Upper lobe of left lung (tissue), 6 donors: ENCODE measurements at regions not wholly inside any gene's neighbourhood (a gene's known extent, or its start where the extent isn't known, plus 50 kb on each side); places are given as distances from the start of the nearest gene placed in this dataset.

ENCODE experiments used
- ATAC-seq, 2 donors: fragments of 200-7000 bp; cut with Tn5 transposase; one replicate each; pipeline ENCODE4 v1.9.1; 2022; ENCODE audit warnings: mild to moderate bottlenecking in 2 of 2, moderate library complexity in 2 of 2; ENCODE audit not compliant: low FRiP score in 2 of 2
- DNase-seq, 2 donors: peaks; one replicate each; pipeline ENCODE4 v3.0.0-alpha.2; 2019 to 2020
- H3K27ac ChIP-seq, 4 donors: fragments of 200-600 bp; sonication (generic); one replicate each; pipeline ENCODE4 v1.5.1; 2016 to 2019
- H3K27me3 ChIP-seq, 4 donors: fragments of 200-600 bp; sonication (generic); one replicate each; pipeline ENCODE4 v1.5.1; 2017 to 2019
- H3K36me3 ChIP-seq, 4 donors: fragments of 200-600 bp; sonication (generic); one replicate each; pipeline ENCODE4 v1.5.1; 2016 to 2019
- H3K4me1 ChIP-seq, 4 donors: fragments of 200-600 bp; sonication (generic); one replicate each; pipeline ENCODE4 v1.5.1; 2018 to 2019
- H3K4me3 ChIP-seq, 4 donors: fragments of 200-600 bp; sonication (generic); one replicate each; pipeline ENCODE4 v1.5.1; 2017 to 2019; ENCODE audit warnings: mild to moderate bottlenecking in 2 of 4, moderate library complexity in 1 of 4
- H3K9me3 ChIP-seq, 4 donors: fragments of 200-600 bp; sonication (generic); one replicate each; pipeline ENCODE4 v1.5.1; 2018 to 2019
- EP300 ChIP-seq, 4 donors: sonication (generic); formaldehyde crosslinking; IDR thresholded peaks; one replicate each; pipeline ENCODE4 v1.5.1; 2017; ENCODE audit warnings: antibody characterized with exemption in 4 of 4, control low read depth in 2 of 4
- POLR2A ChIP-seq, 4 donors: fragments of 450-650 bp; IDR thresholded peaks; one replicate each; pipeline ENCODE4 v1.5.1; 2016 to 2017; ENCODE audit warnings: antibody characterized with exemption in 4 of 4, mild to moderate bottlenecking in 2 of 4
- POLR2AphosphoS5 ChIP-seq, 2 donors: sonication (generic); formaldehyde crosslinking; IDR thresholded peaks; one replicate each; pipeline ENCODE4 v1.5.1; 2017; ENCODE audit warnings: antibody characterized with exemption in 2 of 2
- WGBS, 2 donors: methylation state at CpG; one replicate each; pipeline ENCODE4 v1.1.5; 2017 to 2018; 5-methylcytosine and 5-hydroxymethylcytosine counted together
- TF ChIP-seq, protein P1 (sequence below), 6 experiments: fragments of 450-650 bp in 4 of 6; fragments of 200-600 bp in 2 of 6; sonication (generic) in 2 of 6; IDR thresholded peaks; one replicate each; pipeline ENCODE4 v1.5.1; 2016 to 2019; ENCODE audit warnings: antibody characterized with exemption in 6 of 6
- donor health status: DM: no; HTN: no; CAD: no; lungs with moderate emphysema.
- donor health status: DM: no; HTN: yes; CAD: no; lungs with severe emphysema.

DNA sequence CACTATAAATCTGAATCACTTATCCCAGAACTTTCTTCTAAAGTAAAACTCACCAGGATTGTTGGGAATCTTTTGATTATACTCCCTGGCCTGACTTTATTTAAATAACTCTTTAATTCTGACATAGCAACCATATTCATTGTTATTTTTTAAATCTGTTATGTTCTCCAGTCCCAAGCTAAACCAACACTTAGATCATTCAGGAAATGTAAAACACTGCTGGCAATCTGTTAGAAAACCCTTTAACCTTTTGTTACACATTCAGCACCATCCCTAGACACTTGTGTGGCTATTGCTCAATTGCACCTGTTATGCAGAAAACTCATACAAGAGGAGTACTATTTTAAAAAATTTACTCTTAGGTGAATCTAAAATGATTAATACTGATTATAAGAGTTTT, 101.8 kb upstream of the NHSL1 start:
- Histone ChIP-seq H3K27me3 (no peaks in the 10 kb centered on the region), H3K9me3 (no peaks in the 10 kb centered on the region), H3K4me3 (no peak overlapping the region), H3K36me3 (no peaks in the 10 kb centered on the region), H3K27ac (no peak overlapping the region), H3K4me1 (no peaks in the 10 kb centered on the region)
- DNase-seq, result no peak
- TF ChIP-seq EP300 (IDR thresholded peaks at IDR 0.05) (no peak), POLR2AphosphoS5 (IDR thresholded peaks at IDR 0.05) (no peak), POLR2A (IDR thresholded peaks at IDR 0.05) (no peak)
- TF ChIP-seq, protein P1, sequence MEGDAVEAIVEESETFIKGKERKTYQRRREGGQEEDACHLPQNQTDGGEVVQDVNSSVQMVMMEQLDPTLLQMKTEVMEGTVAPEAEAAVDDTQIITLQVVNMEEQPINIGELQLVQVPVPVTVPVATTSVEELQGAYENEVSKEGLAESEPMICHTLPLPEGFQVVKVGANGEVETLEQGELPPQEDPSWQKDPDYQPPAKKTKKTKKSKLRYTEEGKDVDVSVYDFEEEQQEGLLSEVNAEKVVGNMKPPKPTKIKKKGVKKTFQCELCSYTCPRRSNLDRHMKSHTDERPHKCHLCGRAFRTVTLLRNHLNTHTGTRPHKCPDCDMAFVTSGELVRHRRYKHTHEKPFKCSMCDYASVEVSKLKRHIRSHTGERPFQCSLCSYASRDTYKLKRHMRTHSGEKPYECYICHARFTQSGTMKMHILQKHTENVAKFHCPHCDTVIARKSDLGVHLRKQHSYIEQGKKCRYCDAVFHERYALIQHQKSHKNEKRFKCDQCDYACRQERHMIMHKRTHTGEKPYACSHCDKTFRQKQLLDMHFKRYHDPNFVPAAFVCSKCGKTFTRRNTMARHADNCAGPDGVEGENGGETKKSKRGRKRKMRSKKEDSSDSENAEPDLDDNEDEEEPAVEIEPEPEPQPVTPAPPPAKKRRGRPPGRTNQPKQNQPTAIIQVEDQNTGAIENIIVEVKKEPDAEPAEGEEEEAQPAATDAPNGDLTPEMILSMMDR (IDR thresholded peaks at IDR 0.05), result no peak
- no peak for ATAC-seq

DNA sequence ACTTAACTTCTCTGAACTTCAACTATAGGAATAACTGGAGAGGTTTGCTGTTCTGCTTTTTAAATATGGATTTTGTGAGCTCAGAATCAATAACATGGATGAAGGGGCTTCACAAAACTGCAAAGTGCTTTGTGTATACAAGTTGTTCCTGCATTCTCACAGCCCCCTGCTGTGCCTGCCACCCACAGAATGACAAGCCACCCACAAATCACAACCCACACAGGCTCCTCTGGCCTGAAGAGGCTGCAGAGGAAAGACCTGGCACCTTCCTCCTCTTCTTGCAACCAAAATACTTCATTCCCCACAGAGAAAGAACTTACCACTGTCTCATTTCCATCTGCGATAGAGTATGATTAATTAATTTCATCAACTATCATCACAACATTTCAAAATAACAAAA, 106.7 kb upstream of the NHSL1 start:
- no peak for ATAC-seq
- WGBS, 2 donors, result 85 to 95% methylated on average over 1 of the region's 1 CpG
- no peaks in the 10 kb centered on the region for H3K36me3 ChIP-seq

DNA sequence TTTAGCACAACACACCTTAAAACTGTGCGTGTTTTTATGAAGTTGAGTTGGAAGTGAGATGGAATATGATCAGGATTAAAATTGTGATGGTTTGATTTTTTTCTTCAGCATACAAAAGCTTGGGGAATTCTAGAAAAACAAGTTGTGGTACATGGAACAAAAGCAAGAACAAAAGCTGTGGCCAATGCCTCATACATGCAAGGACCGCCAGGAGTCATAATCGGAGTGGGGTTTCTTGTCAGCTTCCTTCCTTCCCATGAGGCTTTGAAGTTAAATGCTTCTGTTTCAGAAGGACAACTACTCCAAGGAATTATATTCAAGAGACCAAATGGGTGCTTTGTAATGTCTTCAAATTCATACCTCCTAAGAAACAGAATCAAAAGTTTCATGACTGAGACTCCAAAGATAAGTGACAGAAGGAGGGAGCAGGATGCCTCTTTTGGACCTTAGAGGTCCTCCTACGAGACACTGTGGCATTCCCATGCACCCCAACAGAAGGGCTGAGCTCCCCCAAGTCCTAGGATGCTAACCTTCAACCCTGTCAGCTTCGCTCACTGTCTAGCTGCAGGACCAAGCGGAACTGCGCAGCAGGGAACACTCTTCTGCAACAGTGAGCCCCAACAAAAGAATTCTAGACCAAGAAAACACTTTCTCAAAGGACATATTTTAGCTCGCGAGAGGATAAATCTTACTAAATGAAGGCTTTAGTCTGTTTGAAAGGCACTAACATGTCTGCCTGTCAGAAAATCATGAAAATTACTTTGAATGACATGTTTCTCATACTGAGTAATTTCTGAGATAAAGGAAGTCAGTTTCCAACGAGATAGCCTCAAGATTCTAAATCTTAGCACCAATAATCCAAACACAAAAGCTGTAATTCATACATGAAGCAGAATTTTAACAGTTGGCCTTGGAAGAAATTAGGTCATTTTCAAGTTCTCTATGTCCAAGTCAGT, 108.5 kb upstream of the NHSL1 start:
- H3K27ac ChIP-seq, result no peak overlapping the region
- 76 to 87% methylated on average over 10 of the region's 10 CpGs for WGBS, 2 donors
- H3K27me3 ChIP-seq, result no peaks in the 10 kb centered on the region
- ATAC-seq (no peak), DNase-seq (no peak)
- H3K9me3 ChIP-seq, result no peaks in the 10 kb centered on the region
- H3K4me3 ChIP-seq, result no peak overlapping the region
- H3K4me1 ChIP-seq, result no peaks in the 10 kb centered on the region
- H3K36me3 ChIP-seq, result no peaks in the 10 kb centered on the region
- TF ChIP-seq POLR2AphosphoS5 (IDR thresholded peaks at IDR 0.05) (no peak), EP300 (IDR thresholded peaks at IDR 0.05) (no peak), POLR2A (IDR thresholded peaks at IDR 0.05) (no peak)
- TF ChIP-seq, protein P1 (IDR thresholded peaks at IDR 0.05), result no peak

More for the DNA sequence above, 106.7 kb upstream of the NHSL1 start:
- Histone ChIP-seq H3K4me3 (no peak overlapping the region), H3K9me3 (no peaks in the 10 kb centered on the region), H3K27ac (no peak overlapping the region), H3K4me1 (no peaks in the 10 kb centered on the region), H3K27me3 (no peaks in the 10 kb centered on the region)
- no peak for DNase-seq
- TF ChIP-seq EP300 (IDR thresholded peaks at IDR 0.05), result no peak
- TF ChIP-seq, protein P1 (IDR thresholded peaks at IDR 0.05), result no peak
- no peak for TF ChIP-seq POLR2A (IDR thresholded peaks at IDR 0.05)
- TF ChIP-seq POLR2AphosphoS5 (IDR thresholded peaks at IDR 0.05), result no peak

DNA sequence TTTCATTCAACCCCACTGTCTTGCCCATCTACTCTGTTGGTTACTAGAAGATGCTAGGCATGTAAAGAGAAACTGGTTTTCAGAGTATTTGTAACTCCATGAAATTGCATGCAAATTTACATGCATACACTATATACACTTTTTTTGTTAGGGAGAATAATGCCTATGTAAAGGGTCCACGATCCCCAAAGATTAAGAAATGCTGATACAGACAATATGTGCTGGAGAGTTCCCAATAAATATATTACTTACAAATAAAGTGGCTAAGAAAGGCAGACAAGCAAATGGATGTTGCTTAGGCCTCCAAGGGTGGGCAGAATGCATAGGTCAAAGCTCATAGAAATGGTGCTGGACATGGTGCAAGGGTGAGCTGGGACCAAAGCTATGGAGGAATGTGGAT, 109.6 kb upstream of the NHSL1 start:
- WGBS, 2 donors, result 94 to 100% methylated on average over 1 of the region's 1 CpG
- ATAC-seq, result no peak
- no peak overlapping the region for H3K27ac ChIP-seq
- TF ChIP-seq POLR2AphosphoS5 (IDR thresholded peaks at IDR 0.05) (no peak), POLR2A (IDR thresholded peaks at IDR 0.05) (no peak), EP300 (IDR thresholded peaks at IDR 0.05) (no peak)
- TF ChIP-seq, protein P1 (IDR thresholded peaks at IDR 0.05), result no peak
- H3K27me3 ChIP-seq, result no peaks in the 10 kb centered on the region
- H3K4me3 ChIP-seq, result no peak overlapping the region
- H3K9me3 ChIP-seq, result no peaks in the 10 kb centered on the region
- no peaks in the 10 kb centered on the region for H3K36me3 ChIP-seq
- no peak for DNase-seq
- no peaks in the 10 kb centered on the region for H3K4me1 ChIP-seq
